ENCODE measurements at regions not wholly inside any gene's neighbourhood (a gene's known extent, or its start where the extent isn't known, plus 50 kb on each side); places are given as distances from the start of the nearest gene placed in this dataset.

GRCh38 chr10:31725436-31725835 is 203.2 kb downstream of the ARHGAP12 start:
- no peaks in the 10 kb centered on the region for H3K4me1 ChIP-seq (ENCODE audit: low read depth)

GRCh38 chr10:31724296-31724695 is 204.3 kb downstream of the ARHGAP12 start:
- Histone ChIP-seq H3K9me3 (ENCODE audit: low read depth) (no peaks in the 10 kb centered on the region), H3K4me1 (ENCODE audit: low read depth) (no peaks in the 10 kb centered on the region), H3K27me3 (no peaks in the 10 kb centered on the region), H3K4me3 (no peak overlapping the region), H3K36me3 (no peaks in the 10 kb centered on the region), H3K27ac (no peak overlapping the region)
- no peak for DNase-seq (ENCODE audit: low read depth in 1 of 2, low spot score in 1 of 2)
- TF ChIP-seq CTCF (IDR thresholded peaks at IDR 0.05; ENCODE audit: low read depth, low read length), result no peak

More at GRCh38 chr10:31725436-31725835, 203.2 kb downstream of the ARHGAP12 start:
- H3K9me3 ChIP-seq (ENCODE audit: low read depth), result no peaks in the 10 kb centered on the region
- TF ChIP-seq CTCF (IDR thresholded peaks at IDR 0.05; ENCODE audit: low read depth, low read length), result no peak
- H3K27ac ChIP-seq, result no peak overlapping the region
- no peak overlapping the region for H3K4me3 ChIP-seq
- H3K36me3 ChIP-seq, result no peaks in the 10 kb centered on the region
- H3K27me3 ChIP-seq, result no peaks in the 10 kb centered on the region
- DNase-seq (ENCODE audit: low read depth in 1 of 2, low spot score in 1 of 2), result no peak

- peak in 1 of 2 donors; percentile 20 for DNase-seq (ENCODE audit: low read depth in 1 of 2, low spot score in 1 of 2)
- H3K4me3 ChIP-seq, result no peak overlapping the region
- H3K4me1 ChIP-seq (ENCODE audit: low read depth), result no peaks in the 10 kb centered on the region
- no peaks in the 10 kb centered on the region for H3K9me3 ChIP-seq (ENCODE audit: low read depth)
- H3K27ac ChIP-seq, result no peak overlapping the region
- no peaks in the 10 kb centered on the region for H3K27me3 ChIP-seq
- no peak for TF ChIP-seq CTCF (IDR thresholded peaks at IDR 0.05; ENCODE audit: low read depth, low read length)
- no peaks in the 10 kb centered on the region for H3K36me3 ChIP-seq
Observed at GRCh38 chr10:31723106-31723750, 205.4 kb downstream of the ARHGAP12 start.

GRCh38 chr10:31721096-31721495 is 207.5 kb downstream of the ARHGAP12 start:
- no peaks in the 10 kb centered on the region for H3K9me3 ChIP-seq (ENCODE audit: low read depth)
- no peak for DNase-seq (ENCODE audit: low read depth in 1 of 2, low spot score in 1 of 2)
- H3K4me1 ChIP-seq (ENCODE audit: low read depth), result no peaks in the 10 kb centered on the region
- H3K27me3 ChIP-seq, result no peaks in the 10 kb centered on the region
- no peaks in the 10 kb centered on the region for H3K36me3 ChIP-seq
- no peak for TF ChIP-seq CTCF (IDR thresholded peaks at IDR 0.05; ENCODE audit: low read depth, low read length)
- no peak overlapping the region for H3K27ac ChIP-seq
- H3K4me3 ChIP-seq, result no peak overlapping the region

- H3K4me1 ChIP-seq (ENCODE audit: low read depth), result no peaks in the 10 kb centered on the region
- no peaks in the 10 kb centered on the region for H3K27me3 ChIP-seq
- DNase-seq (ENCODE audit: low read depth in 1 of 2, low spot score in 1 of 2), result no peak
- no peak overlapping the region for H3K27ac ChIP-seq
- H3K9me3 ChIP-seq (ENCODE audit: low read depth), result no peaks in the 10 kb centered on the region
- no peak overlapping the region for H3K4me3 ChIP-seq
- TF ChIP-seq CTCF (IDR thresholded peaks at IDR 0.05; ENCODE audit: low read depth, low read length), result no peak
- H3K36me3 ChIP-seq, result no peaks in the 10 kb centered on the region
Observed at GRCh38 chr10:31720546-31720945, 208.1 kb downstream of the ARHGAP12 start.

Data from cardiac muscle cell (in vitro differentiated cells and primary cell).